GM19397 (cell line): ENCODE measurements at regions not wholly inside any gene's neighbourhood (a gene's known extent, or its start where the extent isn't known, plus 50 kb on each side); places are given as distances from the start of the nearest gene placed in this dataset.

Experiments used
- ATAC-seq: cut with Tn5 transposase; IDR thresholded peaks from one replicate; pipeline ENCODE4 v1.9.1; 2021; ENCODE audit warnings: mild to moderate bottlenecking, moderate library complexity; ENCODE audit not compliant: unreplicated experiment

DNA sequence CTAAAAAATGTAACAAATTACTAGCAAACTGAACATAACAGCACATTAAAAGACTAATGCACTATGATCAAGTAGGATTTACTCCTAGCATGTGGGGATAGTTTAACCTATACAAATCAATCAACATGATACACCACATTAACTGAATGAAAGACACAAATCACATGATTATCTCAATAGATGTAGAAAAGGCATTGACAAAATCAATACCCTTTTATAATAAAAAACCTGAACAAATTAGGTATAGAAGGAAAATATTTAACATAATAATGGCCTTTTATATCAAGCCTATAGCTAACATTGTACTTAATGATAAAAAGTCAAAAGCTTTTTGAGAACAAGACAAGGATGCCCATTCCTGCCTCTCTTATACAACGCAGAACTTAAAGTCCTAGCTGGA, 540.0 kb downstream of the RERGL start:
- ATAC-seq: no peak

- ATAC-seq: no peak
Measured at GRCh38 chr12:17540921-17541320, 549.1 kb downstream of the RERGL start.

DNA sequence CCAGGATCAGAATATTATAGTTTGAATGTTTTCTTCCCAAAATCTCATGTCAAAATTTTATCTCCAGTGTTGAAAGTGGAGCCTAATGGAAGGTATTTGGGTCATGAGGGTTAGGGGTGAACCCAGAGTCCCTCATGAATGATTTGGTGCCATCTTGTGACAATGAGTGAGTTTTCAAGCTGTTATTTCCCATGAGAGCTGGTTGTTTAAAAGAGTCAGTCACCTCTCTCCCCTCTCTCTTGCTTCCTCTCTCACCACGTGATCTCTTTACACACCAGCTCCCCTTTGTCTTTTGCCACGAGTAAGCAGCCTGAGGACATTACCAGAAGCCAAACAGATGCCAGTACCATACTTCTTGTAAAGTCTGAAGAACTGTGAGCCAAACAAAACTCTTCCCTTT, 561.6 kb downstream of the RERGL start:
- no peak for ATAC-seq

- no peak for ATAC-seq
Measured at GRCh38 chr12:17527021-17527420, 563.0 kb downstream of the RERGL start.

DNA sequence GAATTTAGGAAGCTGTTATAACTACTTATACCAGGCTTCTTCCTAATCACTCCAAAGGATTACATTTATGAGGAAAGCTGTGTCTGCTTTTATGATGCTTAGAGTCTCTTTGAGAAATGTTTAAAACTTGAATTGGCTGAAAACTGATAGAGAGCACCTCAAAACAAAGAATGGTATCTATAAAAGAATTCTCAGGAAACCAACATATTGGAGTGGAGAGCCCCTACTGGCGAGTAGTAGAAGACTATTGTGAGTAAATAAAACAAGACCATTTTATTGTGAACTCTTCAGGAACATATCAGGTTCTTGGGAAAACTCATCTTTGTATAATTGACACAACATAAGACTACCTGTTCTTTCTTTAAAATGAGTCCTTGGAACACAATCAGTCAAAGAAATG, 578.6 kb downstream of the RERGL start:
- ATAC-seq: no peak

DNA sequence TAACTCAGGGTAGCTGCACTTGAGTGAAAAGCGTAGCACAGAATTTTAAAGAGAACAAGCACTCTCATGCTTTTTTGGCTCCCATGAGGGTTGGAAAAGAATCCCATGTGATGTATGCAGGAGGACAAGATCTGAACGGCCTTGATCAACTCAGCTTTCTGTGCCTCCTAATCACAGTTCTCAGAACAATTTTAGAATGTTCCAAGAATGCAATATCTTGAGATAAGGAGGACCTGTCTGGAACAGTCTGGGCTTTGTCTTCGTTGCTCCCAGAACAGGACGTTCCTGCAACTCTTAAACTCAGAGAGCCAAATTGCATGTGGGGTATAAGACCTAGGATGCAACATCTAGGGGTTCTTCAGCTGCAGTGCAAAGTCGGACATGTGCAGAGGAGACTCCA, 582.7 kb downstream of the RERGL start:
- no peak for ATAC-seq

- ATAC-seq: no peak
Measured at GRCh38 chr12:17503742-17504141, 586.3 kb downstream of the RERGL start.

DNA sequence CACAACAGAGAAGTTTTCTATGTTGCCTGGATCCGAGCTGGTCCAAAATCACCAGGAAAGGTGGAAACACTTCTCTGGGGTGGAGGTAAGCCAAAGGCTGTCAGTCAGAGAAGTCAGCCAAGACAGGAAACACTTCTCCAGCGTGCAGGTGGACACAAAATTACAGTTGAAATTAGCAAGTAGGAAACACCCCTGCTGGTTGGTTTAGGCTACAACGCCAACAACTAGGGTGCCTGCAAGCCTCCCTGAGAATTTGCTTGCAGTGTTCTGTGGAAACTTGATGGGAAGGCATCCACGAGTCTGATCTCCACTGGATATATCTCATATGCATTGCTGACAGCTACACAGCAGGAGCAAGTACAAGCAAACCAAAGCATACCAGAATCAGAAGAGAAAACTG, 600.5 kb downstream of the RERGL start:
- no peak for ATAC-seq

- no peak for ATAC-seq
Measured at GRCh38 chr12:17478908-17479673, 610.9 kb downstream of the RERGL start.

DNA sequence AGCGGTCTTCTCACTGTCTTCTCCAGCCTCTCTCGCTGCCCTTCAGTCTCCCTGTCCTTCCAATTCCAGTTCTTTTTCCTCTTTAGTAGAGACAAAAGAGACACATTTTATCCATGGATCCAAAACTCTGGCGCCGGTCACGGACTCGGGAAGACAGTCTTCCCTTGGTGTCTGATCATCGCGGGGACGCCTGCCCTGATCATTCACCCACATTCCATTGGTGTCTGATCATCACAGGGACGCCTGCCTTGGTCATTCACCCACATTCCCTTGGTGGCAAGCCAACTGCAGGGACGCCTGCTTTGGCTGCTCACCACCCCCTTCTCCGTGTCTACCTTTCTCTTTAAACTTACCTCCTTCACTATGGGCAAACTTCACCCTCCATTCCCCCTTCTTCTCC, 619.5 kb downstream of the RERGL start:
- no peak for ATAC-seq

- ATAC-seq: no peak
Measured at GRCh38 chr12:17459214-17459613, 630.8 kb downstream of the RERGL start.

DNA sequence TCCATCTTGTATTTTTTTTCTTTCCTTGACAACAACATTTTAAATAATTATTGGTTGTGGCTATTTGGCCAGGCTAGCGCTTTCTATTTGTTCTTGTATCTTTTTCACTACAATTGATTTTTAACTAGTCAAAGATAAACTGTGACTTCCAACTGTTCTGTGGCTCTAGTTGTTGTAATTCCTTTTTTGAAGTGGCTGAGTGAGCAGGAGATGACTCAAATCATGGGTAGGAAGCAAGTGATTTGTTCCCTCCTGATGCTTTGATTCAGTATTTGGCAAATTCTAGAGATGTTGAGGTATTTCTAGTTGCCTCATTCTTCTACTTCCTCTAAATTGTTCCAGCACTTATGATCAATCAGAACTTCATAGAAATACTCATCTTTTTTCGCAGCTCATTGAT, 633.5 kb downstream of the RERGL start:
- ATAC-seq: no peak

GRCh38 chr12:17438141-17438540, 651.9 kb downstream of the RERGL start:
- no peak for ATAC-seq

- no peak for ATAC-seq
Measured at GRCh38 chr12:17416748-17417147, 673.2 kb downstream of the RERGL start.

- ATAC-seq: no peak
Measured at GRCh38 chr12:17414596-17414995, 675.4 kb downstream of the RERGL start.

GRCh38 chr12:17411662-17412061, 678.3 kb downstream of the RERGL start:
- no peak for ATAC-seq

- ATAC-seq: no peak
Measured at GRCh38 chr12:17388679-17389078, 701.3 kb downstream of the RERGL start.

- ATAC-seq: no peak
Measured at GRCh38 chr12:17383321-17383720, 706.7 kb downstream of the RERGL start.

DNA sequence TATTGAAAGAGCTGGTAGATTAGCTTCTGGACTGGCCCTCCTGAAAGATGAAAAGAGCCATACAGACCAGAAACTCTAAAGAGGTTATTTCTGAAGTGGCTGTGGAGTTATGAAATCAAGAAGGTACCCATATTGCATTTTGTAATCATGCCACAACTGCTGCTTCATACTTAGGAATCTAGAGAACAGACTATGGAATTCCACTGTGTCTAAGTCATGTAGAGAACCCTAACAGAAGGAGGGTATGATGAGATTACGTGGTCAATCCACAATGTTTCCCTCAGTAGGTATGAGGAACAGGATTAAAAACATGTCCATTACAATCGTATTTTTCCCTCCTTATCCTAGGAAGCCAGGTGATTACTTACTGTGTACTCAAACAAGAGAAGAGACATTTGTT, 708.8 kb downstream of the RERGL start:
- no peak for ATAC-seq

DNA sequence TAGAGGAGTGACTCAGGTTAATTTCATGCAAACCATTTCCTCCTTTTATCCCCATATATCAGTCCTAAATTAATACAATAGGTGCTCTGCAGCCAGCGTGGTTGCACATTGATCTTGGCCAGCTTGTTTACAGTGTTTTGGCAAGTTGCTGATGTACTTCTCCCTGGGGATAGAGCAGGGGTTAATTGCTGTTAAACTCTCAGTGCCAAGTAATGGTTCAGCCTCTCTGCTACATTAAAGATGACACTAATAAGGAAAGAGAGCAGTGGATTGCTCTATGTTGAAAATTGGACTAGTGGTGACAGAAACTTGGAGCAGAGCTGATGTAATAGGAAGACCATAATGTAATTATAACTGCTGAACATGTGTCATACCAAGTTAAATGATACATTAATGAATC, 717.5 kb downstream of the RERGL start:
- no peak for ATAC-seq

DNA sequence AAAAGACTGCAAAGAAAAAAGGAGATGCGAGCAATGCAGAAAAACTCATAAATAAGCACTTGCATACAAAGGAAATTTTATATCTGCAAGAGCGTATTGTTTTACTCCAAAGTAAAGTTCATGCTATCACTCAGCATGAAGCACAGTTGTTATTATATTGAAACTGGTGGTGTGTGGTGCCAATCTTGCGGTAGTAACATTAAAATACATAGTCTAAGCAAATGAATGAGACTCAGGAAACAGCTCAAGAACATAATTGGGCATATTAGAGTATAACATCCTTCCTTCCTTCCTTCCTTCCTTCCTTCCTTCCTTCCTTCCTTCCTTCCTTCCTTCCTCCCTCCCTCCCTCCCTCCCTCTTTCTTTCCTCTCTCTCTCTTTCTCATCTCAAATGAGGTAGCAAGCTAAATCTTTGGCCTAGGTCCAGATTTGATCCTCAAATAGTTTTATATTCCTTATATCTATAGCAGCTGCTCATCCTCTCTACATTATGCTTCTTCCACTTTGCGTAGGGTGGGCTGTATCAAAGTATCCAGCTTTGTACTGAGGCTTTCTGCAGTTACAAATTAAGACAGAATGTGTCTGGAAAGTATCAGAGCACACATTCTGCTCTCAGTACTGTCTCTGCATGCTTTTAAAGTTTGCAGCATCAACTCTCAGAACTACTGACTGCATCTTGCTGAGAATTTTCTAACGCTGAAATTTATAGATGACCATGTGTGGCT, 718.3 kb downstream of the RERGL start:
- ATAC-seq: no peak

DNA sequence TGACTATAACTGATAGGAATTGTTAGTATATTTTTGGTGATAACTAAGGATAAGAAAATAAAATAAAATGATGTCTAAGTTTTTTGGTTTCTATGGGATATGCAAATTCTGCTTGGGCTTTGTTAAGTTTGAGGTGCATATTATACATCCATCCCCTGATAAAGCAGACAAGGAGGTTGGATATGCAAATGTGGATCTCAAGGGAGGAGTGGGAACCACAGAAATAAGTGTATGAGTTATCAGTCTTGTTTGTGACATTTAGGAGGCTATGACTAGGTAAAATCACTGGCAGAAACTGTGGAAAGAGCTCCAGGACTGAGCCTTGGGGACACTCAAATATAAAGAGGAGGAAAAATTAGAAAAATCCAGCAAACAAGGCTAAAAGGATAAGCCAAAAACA, 719.4 kb downstream of the RERGL start:
- ATAC-seq: no peak

GRCh38 chr12:17369556-17369955, 720.4 kb downstream of the RERGL start:
- ATAC-seq: no peak
